GM19324 (cell line): ENCODE measurements at regions not wholly inside any gene's neighbourhood (a gene's known extent, or its start where the extent isn't known, plus 50 kb on each side); places are given as distances from the start of the nearest gene placed in this dataset.

Experiments
- ATAC-seq: cut with Tn5 transposase; IDR thresholded peaks from one replicate; pipeline ENCODE4 v1.9.1; 2021; ENCODE audit warnings: mild to moderate bottlenecking, moderate library complexity; ENCODE audit not compliant: unreplicated experiment, low FRiP score

GRCh38 chr5:12825163-12825562 lies 920.9 kb upstream of the CTNND2 start:
- ATAC-seq = no peak

DNA sequence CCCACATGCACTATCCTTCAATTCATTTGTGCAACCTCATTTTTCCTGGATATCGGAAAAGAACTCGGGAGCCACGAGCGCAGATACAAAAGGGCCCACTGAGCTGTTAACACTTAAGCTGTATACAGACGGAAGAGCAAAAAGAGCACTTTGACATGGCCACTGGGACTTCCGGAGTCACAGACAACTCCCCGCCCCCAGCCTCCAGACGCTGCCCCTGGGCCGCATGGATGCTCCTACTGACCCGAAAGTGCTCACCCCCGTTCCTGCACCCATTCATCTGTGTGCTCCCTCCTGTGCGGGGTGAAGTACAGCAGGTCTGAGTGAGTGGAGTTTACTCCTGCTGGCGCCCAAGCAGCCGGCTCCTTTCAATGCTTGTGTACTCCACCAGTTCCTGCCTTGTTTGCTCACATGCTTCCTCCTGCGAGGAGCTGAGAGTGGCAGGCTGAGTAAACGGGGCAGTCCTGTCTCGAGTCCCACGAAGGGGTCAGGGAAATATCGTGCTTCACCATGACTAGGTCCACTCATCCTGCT lies 901.0 kb upstream of the CTNND2 start:
- ATAC-seq = no peak

GRCh38 chr5:12799165-12799564 lies 894.9 kb upstream of the CTNND2 start:
- ATAC-seq = no peak

- ATAC-seq = no peak
These were observed 891.1 kb upstream of the CTNND2 start for GRCh38 chr5:12795333-12795663.

DNA sequence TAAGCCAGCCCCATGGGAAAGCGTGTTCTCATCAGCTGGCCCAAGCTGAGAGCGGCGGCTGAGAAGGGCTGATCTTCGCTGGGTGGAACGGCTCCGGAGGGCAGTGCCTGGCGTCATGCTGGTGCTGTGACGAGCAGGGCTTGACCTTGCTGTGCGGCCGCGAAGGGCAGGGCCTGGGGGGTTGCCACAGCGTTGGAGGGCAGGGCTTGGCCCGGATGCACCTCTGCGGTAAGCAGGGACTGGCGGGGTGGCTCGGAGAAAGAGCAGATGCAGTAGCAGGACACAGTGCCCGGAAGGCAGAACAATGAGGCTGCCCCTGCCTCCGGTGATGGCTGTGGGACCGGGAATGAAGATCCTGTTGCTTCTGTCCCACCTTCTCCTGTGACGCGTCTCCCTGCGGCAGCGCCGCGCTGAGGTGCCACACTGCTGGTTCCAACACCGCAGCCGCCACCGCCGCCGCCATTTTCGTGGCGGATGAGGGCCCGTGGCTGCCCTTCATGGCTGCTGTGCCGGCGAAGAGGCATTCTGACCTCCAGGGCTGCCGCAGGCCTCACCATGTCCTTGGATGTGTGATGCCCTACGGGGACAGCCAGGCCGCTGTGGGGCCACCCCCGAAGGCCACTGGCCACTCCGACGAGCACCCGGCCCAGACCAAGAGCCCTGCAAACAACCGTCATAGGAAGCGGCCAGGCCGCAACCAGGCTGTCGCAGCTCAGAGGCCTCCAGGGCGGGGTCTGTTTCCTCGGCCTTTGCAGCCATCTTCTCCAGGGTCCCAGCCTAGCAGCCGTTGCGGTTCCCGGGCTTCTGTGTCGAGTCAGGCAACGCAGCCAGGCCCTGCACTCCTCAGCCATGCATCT lies 890.5 kb upstream of the CTNND2 start:
- ATAC-seq = no peak

DNA sequence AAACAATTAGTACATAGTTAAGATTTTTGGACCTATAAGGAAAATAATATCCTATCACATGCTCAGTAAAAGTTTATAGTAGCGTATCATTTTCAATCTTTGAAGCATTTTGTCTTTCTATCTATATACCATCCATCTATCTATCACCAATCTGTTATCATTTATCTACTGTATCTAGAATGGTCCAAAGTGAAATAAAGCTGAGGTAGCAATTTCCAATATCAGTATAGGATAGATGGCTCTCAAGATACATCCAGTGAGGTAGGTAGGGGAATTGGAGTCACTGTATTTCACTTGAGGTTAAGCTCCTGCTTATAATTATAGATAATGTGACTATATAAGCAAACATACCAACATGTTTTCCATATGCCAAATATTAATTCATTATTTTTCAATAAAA lies 889.1 kb upstream of the CTNND2 start:
- no peak for ATAC-seq

- no peak for ATAC-seq
These were observed 876.3 kb upstream of the CTNND2 start for GRCh38 chr5:12780536-12780935.

- no peak for ATAC-seq
These were observed 873.1 kb upstream of the CTNND2 start for GRCh38 chr5:12777342-12777741.

- ATAC-seq = no peak
These were observed 868.0 kb upstream of the CTNND2 start for GRCh38 chr5:12772276-12772675.

GRCh38 chr5:12759377-12759776 lies 855.1 kb upstream of the CTNND2 start:
- no peak for ATAC-seq

GRCh38 chr5:12757035-12757434 lies 852.8 kb upstream of the CTNND2 start:
- ATAC-seq = no peak

DNA sequence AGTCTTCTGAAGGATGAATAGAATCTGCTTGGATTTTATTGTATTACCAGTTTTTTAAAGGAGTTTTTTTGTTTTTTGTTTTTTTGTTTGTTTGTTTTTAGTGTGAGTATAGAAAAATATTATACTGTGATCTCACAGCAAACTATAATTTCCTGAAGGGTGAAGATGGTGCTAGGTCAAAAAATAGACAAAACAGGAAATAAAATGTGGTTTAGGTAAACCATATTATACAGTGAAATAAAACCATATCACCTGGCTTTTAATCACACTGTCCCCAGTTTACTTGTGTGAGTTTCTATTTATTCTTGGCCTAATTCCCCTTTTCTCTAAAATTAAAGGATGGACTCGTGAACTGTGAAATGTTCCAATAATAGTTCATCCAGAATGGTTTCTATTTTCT lies 841.3 kb upstream of the CTNND2 start:
- no peak for ATAC-seq

DNA sequence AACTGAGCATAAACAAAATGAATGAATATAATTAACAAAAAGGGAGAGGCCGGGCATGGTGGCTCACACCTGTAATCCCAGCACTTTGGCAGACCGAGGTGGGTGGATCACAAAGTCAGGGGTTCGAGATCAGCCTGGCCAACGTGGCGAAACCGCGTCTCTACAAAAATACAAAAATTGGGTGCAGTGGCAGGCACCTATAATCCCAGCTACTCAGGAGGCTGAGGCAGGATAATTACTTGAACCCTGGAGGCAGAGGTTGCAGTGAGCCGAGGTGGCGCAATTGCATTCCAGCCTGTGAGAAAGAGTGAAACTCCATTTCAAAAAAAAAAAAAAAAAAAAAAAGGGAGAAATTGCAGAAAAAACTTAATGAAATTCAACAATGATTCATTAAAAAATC lies 839.3 kb upstream of the CTNND2 start:
- ATAC-seq = no peak

- ATAC-seq = no peak
These were observed 826.1 kb upstream of the CTNND2 start for GRCh38 chr5:12730354-12730753.

- ATAC-seq = no peak
These were observed 812.4 kb upstream of the CTNND2 start for GRCh38 chr5:12716664-12717063.

DNA sequence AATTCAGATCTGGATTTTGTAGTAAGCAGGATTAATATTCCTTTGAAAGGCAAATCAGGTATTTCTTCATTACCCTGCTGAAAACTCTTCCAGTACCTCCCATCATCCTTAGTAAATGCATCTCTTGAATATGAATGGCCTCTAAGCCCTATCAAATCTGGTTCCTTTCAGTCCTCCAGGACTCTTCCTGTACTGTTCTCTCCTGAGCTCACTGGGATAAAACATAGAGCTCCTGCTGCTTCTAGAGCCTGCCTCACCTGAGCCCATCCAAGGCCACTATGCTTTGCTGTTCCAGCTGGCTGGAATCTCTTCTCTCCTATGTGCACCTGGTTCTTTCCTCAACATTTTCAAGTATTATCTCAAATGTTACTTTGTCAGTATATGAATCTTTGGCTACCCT lies 803.3 kb upstream of the CTNND2 start:
- ATAC-seq = no peak

DNA sequence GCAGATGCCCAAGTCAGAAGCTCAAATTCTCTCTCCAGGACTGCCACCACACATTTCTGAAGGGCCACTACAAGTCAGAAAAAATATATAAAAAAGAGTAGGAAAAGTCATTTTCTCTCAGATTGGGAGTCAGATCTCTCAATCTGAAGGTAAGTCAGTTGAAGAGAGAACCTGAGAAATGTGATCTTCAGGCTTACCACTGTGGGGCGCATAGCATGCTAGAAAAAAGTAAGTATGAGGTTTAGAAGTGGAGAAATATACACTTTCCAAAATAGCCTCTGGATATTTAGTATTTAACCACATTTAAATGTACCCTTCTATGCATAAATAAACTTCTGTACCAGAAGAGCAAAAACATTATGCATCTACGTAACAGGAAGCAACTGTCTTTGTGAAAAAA lies 800.7 kb upstream of the CTNND2 start:
- ATAC-seq = no peak

DNA sequence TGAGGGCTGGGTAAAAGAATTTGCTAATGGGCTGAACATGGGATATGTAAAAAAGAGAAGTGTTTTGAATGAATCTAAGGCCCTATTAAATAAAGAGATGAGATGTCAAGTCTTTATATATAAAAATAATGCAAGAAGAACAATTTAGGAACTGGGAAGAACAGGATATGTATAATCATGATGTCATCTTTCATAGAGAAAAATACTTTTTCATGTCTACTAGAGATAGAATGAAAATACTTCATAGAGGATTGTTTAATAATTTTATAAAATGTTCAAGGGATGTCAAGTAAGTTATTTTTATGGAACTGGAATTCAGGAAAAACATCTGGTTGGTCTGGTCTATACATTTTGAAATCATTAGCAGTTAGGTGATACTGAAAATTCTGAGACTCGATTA lies 799.0 kb upstream of the CTNND2 start:
- ATAC-seq = no peak

DNA sequence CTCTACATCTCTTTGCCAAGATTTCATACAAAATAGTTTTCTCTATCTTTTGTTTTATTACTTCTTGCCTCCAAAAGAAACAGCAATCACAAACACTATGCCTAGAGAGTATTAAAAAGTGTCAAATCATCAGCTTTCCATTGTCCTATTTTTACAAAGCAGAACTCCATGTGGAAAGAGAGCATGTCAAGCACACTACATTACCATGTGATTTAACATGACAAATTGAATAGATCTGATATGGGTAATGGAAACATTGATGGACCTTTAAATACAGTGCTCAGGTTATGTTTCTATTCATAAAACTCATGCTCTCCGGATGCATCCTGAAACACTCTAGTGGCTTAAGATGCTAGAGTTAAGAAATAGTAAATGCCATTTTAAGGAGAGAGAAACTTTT lies 791.4 kb upstream of the CTNND2 start:
- no peak for ATAC-seq

GRCh38 chr5:12691330-12691729 lies 787.1 kb upstream of the CTNND2 start:
- no peak for ATAC-seq

DNA sequence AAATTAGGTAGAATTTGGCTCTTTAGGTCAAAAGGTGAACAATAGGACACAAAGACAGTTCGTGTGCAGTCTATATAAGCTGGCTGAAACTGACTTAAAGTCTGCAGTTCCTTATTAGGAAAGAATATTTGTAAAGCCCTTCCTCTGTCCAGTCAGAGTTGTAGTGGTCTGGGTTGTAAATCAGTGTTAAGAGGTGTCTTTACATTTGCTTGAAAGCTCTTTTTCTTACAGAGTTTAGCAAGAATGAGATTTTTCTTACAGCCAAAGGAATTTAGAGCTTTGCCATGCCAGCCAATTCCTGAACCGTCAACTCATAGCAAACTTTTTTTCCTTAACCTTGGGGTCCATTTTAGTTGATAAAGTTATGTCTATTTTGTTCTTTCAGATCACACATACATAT lies 786.1 kb upstream of the CTNND2 start:
- ATAC-seq = no peak

DNA sequence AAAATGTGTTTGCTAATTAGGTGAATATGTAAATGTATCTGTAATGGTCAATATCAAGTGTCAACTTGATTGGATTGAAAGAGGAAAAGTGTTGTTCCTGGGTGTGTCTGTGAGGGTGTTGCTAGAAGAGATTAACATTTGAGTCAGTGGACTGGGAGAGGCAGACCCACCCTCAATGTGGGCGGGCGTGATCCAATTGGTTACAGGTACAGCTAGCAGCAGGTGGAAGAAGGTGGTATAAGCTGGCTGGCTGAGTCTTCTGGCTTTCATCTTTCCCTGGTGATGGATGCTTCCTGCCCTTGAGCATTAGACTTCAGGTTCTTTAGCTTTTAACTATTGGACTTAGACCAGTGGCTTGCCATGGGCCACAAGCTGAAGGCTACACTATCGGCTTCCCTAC lies 779.0 kb upstream of the CTNND2 start:
- no peak for ATAC-seq

GRCh38 chr5:12679731-12680130 lies 775.5 kb upstream of the CTNND2 start:
- ATAC-seq = no peak
